ENCODE measurements at regions not wholly inside any gene's neighbourhood (a gene's known extent, or its start where the extent isn't known, plus 50 kb on each side); places are given as distances from the start of the nearest gene placed in this dataset.

- DNase-seq (ENCODE audit: low read depth) = no peak
- TF ChIP-seq, protein P1, sequence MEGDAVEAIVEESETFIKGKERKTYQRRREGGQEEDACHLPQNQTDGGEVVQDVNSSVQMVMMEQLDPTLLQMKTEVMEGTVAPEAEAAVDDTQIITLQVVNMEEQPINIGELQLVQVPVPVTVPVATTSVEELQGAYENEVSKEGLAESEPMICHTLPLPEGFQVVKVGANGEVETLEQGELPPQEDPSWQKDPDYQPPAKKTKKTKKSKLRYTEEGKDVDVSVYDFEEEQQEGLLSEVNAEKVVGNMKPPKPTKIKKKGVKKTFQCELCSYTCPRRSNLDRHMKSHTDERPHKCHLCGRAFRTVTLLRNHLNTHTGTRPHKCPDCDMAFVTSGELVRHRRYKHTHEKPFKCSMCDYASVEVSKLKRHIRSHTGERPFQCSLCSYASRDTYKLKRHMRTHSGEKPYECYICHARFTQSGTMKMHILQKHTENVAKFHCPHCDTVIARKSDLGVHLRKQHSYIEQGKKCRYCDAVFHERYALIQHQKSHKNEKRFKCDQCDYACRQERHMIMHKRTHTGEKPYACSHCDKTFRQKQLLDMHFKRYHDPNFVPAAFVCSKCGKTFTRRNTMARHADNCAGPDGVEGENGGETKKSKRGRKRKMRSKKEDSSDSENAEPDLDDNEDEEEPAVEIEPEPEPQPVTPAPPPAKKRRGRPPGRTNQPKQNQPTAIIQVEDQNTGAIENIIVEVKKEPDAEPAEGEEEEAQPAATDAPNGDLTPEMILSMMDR (IDR thresholded peaks at IDR 0.05; ENCODE audit: insufficient read depth, low read depth, low read length) = no peak
- no peak overlapping the region for H3K4me3 ChIP-seq (ENCODE audit: low read depth, low read length)
Observed at GRCh38 chr4:178173771-178174170, 731.5 kb upstream of the AGA start.

DNA sequence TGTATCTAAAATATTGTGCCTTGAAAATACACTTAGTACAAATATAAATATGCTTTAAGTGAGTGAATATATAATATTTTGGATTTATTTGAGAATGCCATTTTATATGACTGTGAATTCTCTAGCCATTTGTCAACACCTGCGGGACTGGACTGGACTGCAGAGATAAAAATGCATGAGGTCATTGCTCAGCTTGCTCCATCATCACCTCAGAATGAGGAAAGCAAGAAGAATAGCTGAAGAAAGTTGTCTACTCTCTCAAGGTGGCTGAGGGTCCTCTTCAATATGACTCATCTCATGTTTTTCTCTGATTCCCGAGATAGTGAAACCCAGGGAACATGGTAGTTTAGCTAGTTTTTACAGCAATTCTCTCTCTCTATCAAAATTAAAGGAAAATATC, 732.5 kb upstream of the AGA start:
- TF ChIP-seq, protein P1 (IDR thresholded peaks at IDR 0.05; ENCODE audit: insufficient read depth, low read depth, low read length) = no peak
- no peak for DNase-seq (ENCODE audit: low read depth)
- H3K4me3 ChIP-seq (ENCODE audit: low read depth, low read length) = no peak overlapping the region

GRCh38 chr4:178185517-178185916, 743.3 kb upstream of the AGA start:
- TF ChIP-seq, protein P1 (IDR thresholded peaks at IDR 0.05; ENCODE audit: insufficient read depth, low read depth, low read length) = no peak
- no peak for DNase-seq (ENCODE audit: low read depth)
- no peak overlapping the region for H3K4me3 ChIP-seq (ENCODE audit: low read depth, low read length)

- no peak overlapping the region for H3K4me3 ChIP-seq (ENCODE audit: low read depth, low read length)
- DNase-seq (ENCODE audit: low read depth) = no peak
- TF ChIP-seq, protein P1 (IDR thresholded peaks at IDR 0.05; ENCODE audit: insufficient read depth, low read depth, low read length) = no peak
Observed at GRCh38 chr4:178192611-178193010, 750.4 kb upstream of the AGA start.

DNA sequence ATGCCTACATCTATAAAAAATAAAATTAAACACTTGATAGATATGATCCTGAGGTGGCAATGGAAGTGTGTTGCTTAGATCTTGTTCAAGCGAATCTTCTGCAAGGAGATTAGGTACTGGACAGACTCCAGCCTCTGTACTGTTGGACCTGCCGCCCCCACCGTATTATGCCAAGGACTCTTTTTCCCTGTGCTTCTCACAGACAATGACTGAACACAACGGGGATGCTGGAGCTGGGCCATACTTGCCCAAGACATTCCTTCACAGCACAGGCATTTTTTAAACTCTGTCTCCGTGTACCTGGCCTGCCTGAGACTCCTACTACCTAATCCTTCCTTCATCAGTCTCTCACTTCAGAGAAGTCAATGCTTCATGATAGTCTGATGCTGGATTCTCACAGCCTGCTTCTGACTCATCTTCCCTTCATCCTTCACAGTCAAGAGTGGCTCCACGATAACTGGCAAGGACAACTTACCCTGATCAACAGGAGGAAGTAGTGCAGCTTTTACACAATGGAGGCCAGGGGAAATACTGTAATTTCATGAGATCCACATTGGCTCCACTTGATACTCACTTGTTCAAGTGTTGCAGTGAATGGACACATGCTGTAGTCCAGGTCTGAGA, 754.6 kb upstream of the AGA start:
- TF ChIP-seq, protein P1 (IDR thresholded peaks at IDR 0.05; ENCODE audit: insufficient read depth, low read depth, low read length) = no peak
- DNase-seq (ENCODE audit: low read depth) = no peak
- H3K4me3 ChIP-seq (ENCODE audit: low read depth, low read length) = no peak overlapping the region

GRCh38 chr4:178198691-178199090, 756.5 kb upstream of the AGA start:
- TF ChIP-seq, protein P1 (IDR thresholded peaks at IDR 0.05; ENCODE audit: insufficient read depth, low read depth, low read length) = no peak
- no peak for DNase-seq (ENCODE audit: low read depth)
- no peak overlapping the region for H3K4me3 ChIP-seq (ENCODE audit: low read depth, low read length)

GRCh38 chr4:178202422-178202821, 760.2 kb upstream of the AGA start:
- TF ChIP-seq, protein P1 (IDR thresholded peaks at IDR 0.05; ENCODE audit: insufficient read depth, low read depth, low read length) = no peak
- no peak overlapping the region for H3K4me3 ChIP-seq (ENCODE audit: low read depth, low read length)
- no peak for DNase-seq (ENCODE audit: low read depth)
